ENCODE measurements at regions not wholly inside any gene's neighbourhood (a gene's known extent, or its start where the extent isn't known, plus 50 kb on each side); places are given as distances from the start of the nearest gene placed in this dataset.

DNA sequence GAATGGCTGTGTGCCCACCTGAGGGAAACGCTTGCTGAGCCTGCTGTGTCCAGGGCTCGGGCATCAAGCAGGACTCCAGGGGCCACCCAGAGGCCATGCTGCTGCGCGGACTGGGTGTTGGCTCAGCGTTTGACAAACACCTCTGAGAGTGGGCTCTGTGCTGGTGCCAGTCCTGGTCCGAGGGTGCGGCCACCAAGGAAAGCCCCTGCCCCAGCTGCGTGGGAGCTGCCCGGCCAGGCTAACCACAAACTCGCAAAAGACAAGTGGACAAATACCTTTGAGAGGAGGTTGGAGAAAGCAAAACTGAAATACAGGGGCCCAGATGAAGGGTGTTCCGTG lies 65.6 kb upstream of the TTC34 start:
- ChIA-PET POLR2A (no interaction called here), CTCF (no interaction called here)
- DNase-seq (no peak), ATAC-seq (ENCODE audit: low read depth) (no peak)
- Histone ChIP-seq H3K27me3 (replicated peaks in 1 of 4; ENCODE audit: control extremely low read depth in 1 of 4, control insufficient read depth in 3 of 4, insufficient read depth in 4 of 4, low read length in 3 of 4) (no peaks in the 10 kb centered on the region), H2AFZ (ENCODE audit: insufficient read depth, low read depth, low read length, poor library complexity, severe bottlenecking) (no peak overlapping the region), H3K4me2 (replicated peaks; ENCODE audit: low read depth, low read length, poor library complexity, severe bottlenecking) (no peak overlapping the region), H3K9ac (ENCODE audit: low read length) (no peak overlapping the region), H3K9me3 (ENCODE audit: control extremely low read depth in 1 of 3, control insufficient read depth in 2 of 3, insufficient read depth in 1 of 3, low read length in 2 of 3) (peaks cover 0 to 30% (median 10%) of the 10 kb centered on the region in 3 donors), H3K4me3 (ENCODE audit: control extremely low read depth in 1 of 5, extremely low read depth in 1 of 5, insufficient read depth in 1 of 5, low read depth in 2 of 5, low read length in 4 of 5) (no peak overlapping the region), H3K36me3 (replicated peaks in 1 of 2; ENCODE audit: control extremely low read depth in 1 of 2, control insufficient read depth in 1 of 2, extremely low read depth in 1 of 2, insufficient read depth in 2 of 2, low read length in 1 of 2) (no peaks in the 10 kb centered on the region), H3K27ac (ENCODE audit: low read length in 2 of 2) (no peak overlapping the region), H3K79me2 (ENCODE audit: control insufficient read depth, insufficient read depth, low read length) (no peaks in the 10 kb centered on the region), H4K20me1 (ENCODE audit: control insufficient read depth, insufficient read depth, low read length, poor library complexity, severe bottlenecking) (no peaks in the 10 kb centered on the region), H3K4me1 (ENCODE audit: control insufficient read depth in 2 of 2, insufficient read depth in 2 of 2, low read length in 2 of 2) (no peaks in the 10 kb centered on the region)
- TF ChIP-seq, protein P1, sequence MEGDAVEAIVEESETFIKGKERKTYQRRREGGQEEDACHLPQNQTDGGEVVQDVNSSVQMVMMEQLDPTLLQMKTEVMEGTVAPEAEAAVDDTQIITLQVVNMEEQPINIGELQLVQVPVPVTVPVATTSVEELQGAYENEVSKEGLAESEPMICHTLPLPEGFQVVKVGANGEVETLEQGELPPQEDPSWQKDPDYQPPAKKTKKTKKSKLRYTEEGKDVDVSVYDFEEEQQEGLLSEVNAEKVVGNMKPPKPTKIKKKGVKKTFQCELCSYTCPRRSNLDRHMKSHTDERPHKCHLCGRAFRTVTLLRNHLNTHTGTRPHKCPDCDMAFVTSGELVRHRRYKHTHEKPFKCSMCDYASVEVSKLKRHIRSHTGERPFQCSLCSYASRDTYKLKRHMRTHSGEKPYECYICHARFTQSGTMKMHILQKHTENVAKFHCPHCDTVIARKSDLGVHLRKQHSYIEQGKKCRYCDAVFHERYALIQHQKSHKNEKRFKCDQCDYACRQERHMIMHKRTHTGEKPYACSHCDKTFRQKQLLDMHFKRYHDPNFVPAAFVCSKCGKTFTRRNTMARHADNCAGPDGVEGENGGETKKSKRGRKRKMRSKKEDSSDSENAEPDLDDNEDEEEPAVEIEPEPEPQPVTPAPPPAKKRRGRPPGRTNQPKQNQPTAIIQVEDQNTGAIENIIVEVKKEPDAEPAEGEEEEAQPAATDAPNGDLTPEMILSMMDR (IDR thresholded peaks at IDR 0.05) = no peak
- no peak for TF ChIP-seq EZH2 (IDR thresholded peaks at IDR 0.05; ENCODE audit: borderline replicate concordance, insufficient read depth, low read depth, low read length, poor library complexity, severe bottlenecking)
- Mint-ChIP-seq H3K4me1 (no peaks in the 10 kb centered on the region), H3K27me3 (no peaks in the 10 kb centered on the region), H3K27ac (no peak overlapping the region), H3K4me3 (no peak overlapping the region), H3K9me3 (ENCODE audit: insufficient read depth) (peaks cover 4% of the 10 kb centered on the region)
- WGBS (ENCODE audit: insufficient coverage) = 88% methylated on average over 11 of the region's 11 CpGs
- intact Hi-C loops (cut with micrococcal nuclease) = no loop called here

DNA sequence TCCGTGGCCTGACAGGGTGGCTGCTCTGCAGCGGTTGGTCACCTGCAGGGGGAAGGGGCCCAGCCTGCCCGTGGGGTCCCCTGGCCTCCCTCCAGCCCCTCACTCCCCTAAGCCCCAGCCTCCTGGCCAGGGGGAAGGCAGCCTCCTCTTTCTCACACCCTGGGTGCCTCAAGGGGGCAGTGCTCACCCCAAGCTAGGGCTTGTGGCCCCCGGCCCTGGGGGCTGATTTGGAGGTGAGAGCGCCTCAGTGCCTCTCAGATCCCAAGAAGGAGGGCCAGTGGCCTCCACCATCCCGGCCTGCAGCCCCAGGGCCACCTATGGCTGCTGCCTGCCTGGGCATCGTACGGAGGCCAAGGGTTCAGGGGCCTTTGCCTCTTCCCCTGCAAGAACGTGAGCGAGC lies 66.4 kb upstream of the TTC34 start:
- 82% methylated on average over 9 of the region's 10 CpGs for WGBS (ENCODE audit: insufficient coverage)
- Histone ChIP-seq H3K79me2 (ENCODE audit: control insufficient read depth, insufficient read depth, low read length) (no peaks in the 10 kb centered on the region), H3K27me3 (replicated peaks in 1 of 4; ENCODE audit: control extremely low read depth in 1 of 4, control insufficient read depth in 3 of 4, insufficient read depth in 4 of 4, low read length in 3 of 4) (no peaks in the 10 kb centered on the region), H2AFZ (ENCODE audit: insufficient read depth, low read depth, low read length, poor library complexity, severe bottlenecking) (no peak overlapping the region), H3K27ac (ENCODE audit: low read length in 2 of 2) (no peak overlapping the region), H3K9ac (ENCODE audit: low read length) (no peak overlapping the region), H3K36me3 (replicated peaks in 1 of 2; ENCODE audit: control extremely low read depth in 1 of 2, control insufficient read depth in 1 of 2, extremely low read depth in 1 of 2, insufficient read depth in 2 of 2, low read length in 1 of 2) (no peaks in the 10 kb centered on the region), H3K4me1 (ENCODE audit: control insufficient read depth in 2 of 2, insufficient read depth in 2 of 2, low read length in 2 of 2) (no peaks in the 10 kb centered on the region), H3K9me3 (ENCODE audit: control extremely low read depth in 1 of 3, control insufficient read depth in 2 of 3, insufficient read depth in 1 of 3, low read length in 2 of 3) (peaks cover 0 to 34% (median 10%) of the 10 kb centered on the region in 3 donors), H3K4me3 (ENCODE audit: control extremely low read depth in 1 of 5, extremely low read depth in 1 of 5, insufficient read depth in 1 of 5, low read depth in 2 of 5, low read length in 4 of 5) (no peak overlapping the region), H4K20me1 (ENCODE audit: control insufficient read depth, insufficient read depth, low read length, poor library complexity, severe bottlenecking) (no peaks in the 10 kb centered on the region), H3K4me2 (replicated peaks; ENCODE audit: low read depth, low read length, poor library complexity, severe bottlenecking) (no peak overlapping the region)
- intact Hi-C loops (cut with micrococcal nuclease) = no loop called here
- DNase-seq (no peak), ATAC-seq (ENCODE audit: low read depth) (no peak)
- Mint-ChIP-seq H3K9me3 (ENCODE audit: insufficient read depth) (peaks cover 4% of the 10 kb centered on the region), H3K27ac (no peak overlapping the region), H3K27me3 (no peaks in the 10 kb centered on the region), H3K4me3 (no peak overlapping the region), H3K4me1 (no peaks in the 10 kb centered on the region)
- CTCF ChIA-PET = no interaction called here
- TF ChIP-seq EZH2 (IDR thresholded peaks at IDR 0.05; ENCODE audit: borderline replicate concordance, insufficient read depth, low read depth, low read length, poor library complexity, severe bottlenecking) = no peak
- TF ChIP-seq, protein P1 (IDR thresholded peaks at IDR 0.05) = no peak
- POLR2A ChIA-PET = no interaction called here
